ENCODE measurements at regions not wholly inside any gene's neighbourhood (a gene's known extent, or its start where the extent isn't known, plus 50 kb on each side); places are given as distances from the start of the nearest gene placed in this dataset.
"Not testable (repeated sequence)": the region's sequence is repeated elsewhere in the genome, so short reads cannot be mapped to it uniquely, and the experiment has no call there.

GRCh38 chr13:33554919-33555791, 262.8 kb upstream of the RFC3 start:
- no peak for DNase-seq (ENCODE audit: low spot score)

- DNase-seq (ENCODE audit: low spot score): no peak
These were observed 261.1 kb upstream of the RFC3 start for GRCh38 chr13:33556828-33557227.

- DNase-seq (ENCODE audit: low spot score): no peak
These were observed 257.2 kb upstream of the RFC3 start for GRCh38 chr13:33560726-33561125.

- no peak for DNase-seq (ENCODE audit: low spot score)
These were observed 256.3 kb upstream of the RFC3 start for GRCh38 chr13:33561627-33562026.

GRCh38 chr13:33571618-33572017, 246.3 kb upstream of the RFC3 start:
- no peak for DNase-seq (ENCODE audit: low spot score)

- DNase-seq (ENCODE audit: low spot score): not testable (repeated sequence)
These were observed 245.6 kb upstream of the RFC3 start for GRCh38 chr13:33572322-33572721.

- no peak for DNase-seq (ENCODE audit: low spot score)
These were observed 242.6 kb upstream of the RFC3 start for GRCh38 chr13:33575378-33575777.

GRCh38 chr13:33577007-33577406, 240.9 kb upstream of the RFC3 start:
- DNase-seq (ENCODE audit: low spot score): no peak

GRCh38 chr13:33578786-33579185, 239.2 kb upstream of the RFC3 start:
- DNase-seq (ENCODE audit: low spot score): no peak

- DNase-seq (ENCODE audit: low spot score): no peak
These were observed 235.8 kb upstream of the RFC3 start for GRCh38 chr13:33582121-33582520.

GRCh38 chr13:33583398-33583797, 234.6 kb upstream of the RFC3 start:
- no peak for DNase-seq (ENCODE audit: low spot score)

GRCh38 chr13:33590936-33591335, 227.0 kb upstream of the RFC3 start:
- DNase-seq (ENCODE audit: low spot score): no peak

- DNase-seq (ENCODE audit: low spot score): peak; percentile 10
These were observed 211.3 kb upstream of the RFC3 start for GRCh38 chr13:33606692-33607091.

- no peak for DNase-seq (ENCODE audit: low spot score)
These were observed 207.4 kb upstream of the RFC3 start for GRCh38 chr13:33610438-33611120.

- DNase-seq (ENCODE audit: low spot score): no peak
These were observed 206.7 kb upstream of the RFC3 start for GRCh38 chr13:33611121-33611805.

- DNase-seq (ENCODE audit: low spot score): no peak
These were observed 205.0 kb upstream of the RFC3 start for GRCh38 chr13:33612641-33613638.

- no peak for DNase-seq (ENCODE audit: low spot score)
These were observed 202.5 kb upstream of the RFC3 start for GRCh38 chr13:33615436-33615835.

- no peak for DNase-seq (ENCODE audit: low spot score)
These were observed 201.8 kb upstream of the RFC3 start for GRCh38 chr13:33616130-33616529.

- DNase-seq (ENCODE audit: low spot score): no peak
These were observed 200.9 kb upstream of the RFC3 start for GRCh38 chr13:33617055-33617454.

- DNase-seq (ENCODE audit: low spot score): no peak
These were observed 193.7 kb upstream of the RFC3 start for GRCh38 chr13:33624253-33624652.

- no peak for DNase-seq (ENCODE audit: low spot score)
These were observed 193.2 kb upstream of the RFC3 start for GRCh38 chr13:33624740-33625139.

- DNase-seq (ENCODE audit: low spot score): no peak
These were observed 191.5 kb upstream of the RFC3 start for GRCh38 chr13:33626407-33626806.

All from AG08395 (cell line).